CD4-positive, alpha-beta T cell (primary cell): ENCODE measurements at regions not wholly inside any gene's neighbourhood (a gene's known extent, or its start where the extent isn't known, plus 50 kb on each side); places are given as distances from the start of the nearest gene placed in this dataset.

Source experiments
- ATAC-seq: fragments of 200-7000 bp; cut with Tn5 transposase; one replicate; pipeline ENCODE4 v1.10.0; 2022; ENCODE audit warnings: mild to moderate bottlenecking; ENCODE audit not compliant: poor library complexity
- CTCF ChIA-PET: fragments of 350-600 bp; sonication (Branson Sonifier 250); formaldehyde crosslinking; loops from one replicate; lab custom pipeline; 2021; ENCODE audit warnings: antibody characterized with exemption, inconsistent platforms; lab: Charles Lee
- POLR2A ChIA-PET: fragments of 350-600 bp; sonication (Branson Sonifier 250); formaldehyde crosslinking; loops from one replicate; lab custom pipeline; 2021; ENCODE audit warnings: antibody characterized with exemption, inconsistent platforms; lab: Charles Lee
- DNase-seq, 14 experiments: peaks; one replicate each; pipeline ENCODE4 v3.0.0-alpha.2; 2013 to 2020; ENCODE audit warnings: mixed read lengths in 2 of 14
- H3K27ac ChIP-seq, 2 donors: one replicate each; pipeline versions ENCODE4 v1.5.1 to v1.7.0; 2013; ENCODE audit warnings: low read length in 2 of 2, low read depth in 1 of 2, mild to moderate bottlenecking in 1 of 2
- H3K27me3 ChIP-seq, 2 experiments: 1 replicate in 1 of 2; 2 replicates in 1 of 2; pipeline versions ENCODE4 v1.6.1 to v1.7.0; 2013; ENCODE audit warnings: low read length in 2 of 2, control low read depth in 1 of 2, mild to moderate bottlenecking in 1 of 2, moderate library complexity in 1 of 2; ENCODE audit not compliant: insufficient read depth in 2 of 2, control insufficient read depth in 1 of 2
- H3K36me3 ChIP-seq: one replicate; pipeline ENCODE4 v1.6.1; 2013; ENCODE audit warnings: low read length, control low read depth; ENCODE audit not compliant: insufficient read depth
- H3K4me1 ChIP-seq: one replicate; pipeline ENCODE4 v1.6.1; 2013; ENCODE audit warnings: low read length, control low read depth; ENCODE audit not compliant: insufficient read depth
- H3K4me3 ChIP-seq: one replicate; pipeline ENCODE4 v1.5.1; 2013; ENCODE audit warnings: mild to moderate bottlenecking, low read length, moderate library complexity
- H3K9me3 ChIP-seq, 2 experiments: 1 replicate in 1 of 2; 2 replicates in 1 of 2; pipeline versions ENCODE4 v1.6.1 to v1.7.0; 2013; ENCODE audit warnings: low read length in 2 of 2, mild to moderate bottlenecking in 2 of 2, control low read depth in 1 of 2, moderate library complexity in 1 of 2; ENCODE audit not compliant: control insufficient read depth in 1 of 2, insufficient read depth in 1 of 2
- H3K27ac Mint-ChIP-seq: one replicate; pipeline ENCODE4 v1.8.0; 2020; ENCODE audit warnings: mixed read lengths
- H3K27me3 Mint-ChIP-seq: one replicate; pipeline ENCODE4 v1.8.0; 2021; ENCODE audit warnings: mixed read lengths
- H3K36me3 Mint-ChIP-seq: one replicate; pipeline ENCODE4 v1.8.0; 2021; ENCODE audit warnings: low read depth, mixed read lengths
- H3K4me1 Mint-ChIP-seq: one replicate; pipeline ENCODE4 v1.8.0; 2021; ENCODE audit warnings: low read depth, mixed read lengths
- H3K4me3 Mint-ChIP-seq: one replicate; pipeline ENCODE4 v1.8.0; 2020; ENCODE audit warnings: mild to moderate bottlenecking, mixed read lengths
- H3K9me3 Mint-ChIP-seq: one replicate; pipeline ENCODE4 v1.8.0; 2020; ENCODE audit warnings: mixed read lengths
- intact Hi-C, 2 experiments: fragments of 100-400 bp; cut with DNase I in 1 of 2; cut with micrococcal nuclease in 1 of 2; formaldehyde crosslinking; loops; one replicate each; pipeline versions ENCODE4 v1.15.1 to v1.9.0; 2023 to 2025; cut with DNase I, micrococcal nuclease
- TF ChIP-seq, protein P1 (sequence below): fragments of 200-600 bp; IDR thresholded peaks from one replicate; pipeline ENCODE4 v1.8.0; 2022; ENCODE audit warnings: antibody characterized with exemption, mild to moderate bottlenecking

DNA sequence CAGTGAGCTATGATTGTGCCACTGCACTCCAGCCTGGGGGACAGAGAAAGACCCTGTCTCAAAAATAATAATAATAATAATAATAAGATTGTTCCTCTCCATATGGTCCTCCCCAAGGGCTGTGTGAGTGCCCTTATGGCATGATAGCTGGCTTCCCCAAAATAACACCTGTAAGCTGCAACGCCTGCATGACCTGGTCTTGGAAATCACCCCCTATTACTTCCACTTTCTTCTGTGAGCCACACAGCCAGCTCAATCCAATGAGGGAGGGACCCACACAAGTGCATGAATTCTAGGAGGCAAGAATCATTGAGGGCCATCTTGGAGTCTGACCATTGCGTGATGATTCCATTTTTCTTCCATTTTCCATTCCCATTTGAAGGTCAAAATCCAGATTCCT, 82.7 kb upstream of the CALN1 start:
- TF ChIP-seq, protein P1, sequence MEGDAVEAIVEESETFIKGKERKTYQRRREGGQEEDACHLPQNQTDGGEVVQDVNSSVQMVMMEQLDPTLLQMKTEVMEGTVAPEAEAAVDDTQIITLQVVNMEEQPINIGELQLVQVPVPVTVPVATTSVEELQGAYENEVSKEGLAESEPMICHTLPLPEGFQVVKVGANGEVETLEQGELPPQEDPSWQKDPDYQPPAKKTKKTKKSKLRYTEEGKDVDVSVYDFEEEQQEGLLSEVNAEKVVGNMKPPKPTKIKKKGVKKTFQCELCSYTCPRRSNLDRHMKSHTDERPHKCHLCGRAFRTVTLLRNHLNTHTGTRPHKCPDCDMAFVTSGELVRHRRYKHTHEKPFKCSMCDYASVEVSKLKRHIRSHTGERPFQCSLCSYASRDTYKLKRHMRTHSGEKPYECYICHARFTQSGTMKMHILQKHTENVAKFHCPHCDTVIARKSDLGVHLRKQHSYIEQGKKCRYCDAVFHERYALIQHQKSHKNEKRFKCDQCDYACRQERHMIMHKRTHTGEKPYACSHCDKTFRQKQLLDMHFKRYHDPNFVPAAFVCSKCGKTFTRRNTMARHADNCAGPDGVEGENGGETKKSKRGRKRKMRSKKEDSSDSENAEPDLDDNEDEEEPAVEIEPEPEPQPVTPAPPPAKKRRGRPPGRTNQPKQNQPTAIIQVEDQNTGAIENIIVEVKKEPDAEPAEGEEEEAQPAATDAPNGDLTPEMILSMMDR: no peak
- Histone ChIP-seq H3K27ac (no peak overlapping the region), H3K27me3 (no peaks in the 10 kb centered on the region), H3K9me3 (peaks cover 4 to 9% of the 10 kb centered on the region in 2 experiments), H3K4me1 (peaks cover 2% of the 10 kb centered on the region), H3K4me3 (no peak overlapping the region), H3K36me3 (no peaks in the 10 kb centered on the region)
- DNase-seq (no peak), ATAC-seq (no peak)
- H3K27me3 Mint-ChIP-seq: no peaks in the 10 kb centered on the region
- H3K9me3 Mint-ChIP-seq: peaks cover 7% of the 10 kb centered on the region
- CTCF ChIA-PET: no interaction called here
- intact Hi-C loops: loop anchor here (10.0 kb wide), 1 partner anchor 740 kb away; no protein-coding TSS in a partner anchor
- POLR2A ChIA-PET: no interaction called here
- no peaks in the 10 kb centered on the region for H3K4me1 Mint-ChIP-seq
- no peaks in the 10 kb centered on the region for H3K36me3 Mint-ChIP-seq
- H3K4me3 Mint-ChIP-seq: no peak overlapping the region
- H3K27ac Mint-ChIP-seq: no peak overlapping the region

DNA sequence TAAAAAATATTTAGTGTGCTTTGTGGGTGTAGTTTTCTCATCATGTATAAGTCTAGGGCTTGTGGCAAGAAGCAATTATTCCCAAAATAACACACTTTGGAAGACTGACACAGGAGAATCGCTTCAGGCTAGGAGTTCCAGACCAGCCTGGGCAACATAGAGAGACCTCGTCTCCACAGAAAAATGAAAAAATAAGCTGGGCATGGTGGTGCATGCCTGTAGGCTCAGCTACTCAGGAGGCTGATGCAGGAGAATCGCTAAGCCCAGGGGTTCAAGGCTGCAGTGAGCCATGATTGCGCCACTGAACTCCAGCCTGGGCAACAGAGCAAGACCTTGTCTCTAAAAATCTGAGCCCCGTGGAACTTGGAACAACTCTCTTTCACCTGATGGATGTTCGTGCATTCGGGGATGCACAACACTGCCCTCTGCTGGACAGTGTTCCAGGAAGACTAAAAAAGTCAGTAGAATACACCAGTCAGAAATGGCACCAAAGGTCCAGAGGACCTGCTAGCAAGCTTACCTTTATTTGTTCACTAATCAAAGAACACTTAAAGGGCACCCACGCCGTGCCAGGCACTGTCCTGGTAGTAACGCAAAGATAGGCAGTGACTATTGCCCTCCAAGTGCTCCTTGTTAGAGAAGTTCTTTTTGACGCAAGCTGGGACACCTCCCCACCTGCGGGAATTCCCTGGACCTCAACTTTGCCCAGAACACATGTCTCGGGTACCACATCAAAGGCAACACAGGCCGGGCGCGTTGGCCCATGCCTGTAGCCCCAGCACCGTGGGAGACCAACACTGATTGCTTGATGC, 81.9 kb upstream of the CALN1 start:
- ATAC-seq: no peak
- intact Hi-C loops: loop anchor here (10.0 kb wide), 1 partner anchor 739 kb away; no protein-coding TSS in a partner anchor

DNA sequence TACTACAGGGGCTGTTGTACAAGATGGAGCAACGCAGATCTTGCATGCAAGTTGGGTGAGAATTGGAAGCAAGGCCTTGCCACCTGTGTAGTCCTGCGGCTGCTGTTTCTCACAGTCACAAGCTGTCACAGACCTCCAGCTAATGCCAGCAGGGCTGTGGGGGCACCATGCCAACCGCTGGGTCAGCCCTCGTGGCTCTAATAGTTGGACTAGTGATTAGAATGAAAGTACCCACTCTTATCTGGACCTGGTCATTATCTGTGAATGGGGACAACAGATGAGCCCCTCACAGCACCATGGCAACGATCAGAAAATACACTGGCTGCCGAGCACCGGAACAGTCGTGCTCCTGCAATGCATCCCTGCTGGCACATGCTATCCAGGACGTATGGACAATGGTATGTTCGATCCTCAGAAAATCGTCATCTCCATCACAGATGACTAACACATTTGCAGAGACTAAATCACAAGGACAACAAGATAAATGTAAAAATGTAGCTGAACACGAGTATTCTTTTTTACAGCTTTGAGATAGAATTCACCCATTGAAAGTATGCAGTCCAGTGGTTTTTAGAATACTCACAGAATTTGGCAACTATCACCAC, 80.4 kb upstream of the CALN1 start:
- H3K9me3 Mint-ChIP-seq: peaks cover 2% of the 10 kb centered on the region
- no peaks in the 10 kb centered on the region for H3K4me1 Mint-ChIP-seq
- DNase-seq: no peak
- Histone ChIP-seq H3K27me3 (no peaks in the 10 kb centered on the region), H3K4me3 (no peak overlapping the region), H3K4me1 (peaks cover 2% of the 10 kb centered on the region), H3K36me3 (no peaks in the 10 kb centered on the region), H3K27ac (no peak overlapping the region), H3K9me3 (peaks cover 3 to 4% of the 10 kb centered on the region in 2 experiments)
- ChIA-PET CTCF (no interaction called here), POLR2A (no interaction called here)
- ATAC-seq: no peak
- TF ChIP-seq, protein P1: no peak
- no peaks in the 10 kb centered on the region for H3K27me3 Mint-ChIP-seq
- H3K4me3 Mint-ChIP-seq: no peak overlapping the region
- no peak overlapping the region for H3K27ac Mint-ChIP-seq
- H3K36me3 Mint-ChIP-seq: no peaks in the 10 kb centered on the region
- intact Hi-C loops: loop anchor here (10.0 kb wide), 1 partner anchor 738 kb away; no protein-coding TSS in a partner anchor

More for the DNA sequence above, 81.9 kb upstream of the CALN1 start:
- H3K4me3 Mint-ChIP-seq: no peak overlapping the region
- H3K4me1 Mint-ChIP-seq: no peaks in the 10 kb centered on the region
- H3K27me3 Mint-ChIP-seq: no peaks in the 10 kb centered on the region
- H3K36me3 Mint-ChIP-seq: no peaks in the 10 kb centered on the region
- peaks cover 7% of the 10 kb centered on the region for H3K9me3 Mint-ChIP-seq
- TF ChIP-seq, protein P1: peak; percentile 70
- DNase-seq: peak; percentile 4 to 58 (median 24)
- Histone ChIP-seq H3K4me1 (peaks cover 2% of the 10 kb centered on the region), H3K9me3 (peaks cover 4 to 9% of the 10 kb centered on the region in 2 experiments), H3K27ac (no peak overlapping the region), H3K4me3 (no peak overlapping the region), H3K36me3 (no peaks in the 10 kb centered on the region), H3K27me3 (no peaks in the 10 kb centered on the region)
- ChIA-PET POLR2A (no interaction called here), CTCF (no interaction called here)
- H3K27ac Mint-ChIP-seq: no peak overlapping the region
